DND-41 (cell line): ENCODE measurements at regions not wholly inside any gene's neighbourhood (a gene's known extent, or its start where the extent isn't known, plus 50 kb on each side); places are given as distances from the start of the nearest gene placed in this dataset.

Experiments used
- ATAC-seq: fragments of 200-7000 bp; cut with Tn5 transposase; 3 replicates; pipeline ENCODE4 v1.9.1; 2021; ENCODE audit warnings: low read depth; ENCODE audit not compliant: insufficient read depth
- DNase-seq: peaks from one replicate; pipeline ENCODE4 v3.0.0-alpha.2; 2020
- H2AFZ ChIP-seq: 2 replicates; pipeline ENCODE4 v1.6.0; 2012; ENCODE audit warnings: low read depth, low read length
- H3K27ac ChIP-seq: 2 replicates; pipeline ENCODE4 v1.5.1; 2012; ENCODE audit warnings: low read length, inconsistent platforms
- H3K27me3 ChIP-seq: fragments of 200-600 bp; sonication (generic); 2 replicates; pipeline ENCODE4 v1.6.0; 2012; ENCODE audit warnings: low read length, mild to moderate bottlenecking, inconsistent platforms; ENCODE audit not compliant: insufficient read depth, poor library complexity
- H3K36me3 ChIP-seq: 2 replicates; pipeline ENCODE4 v1.5.1; 2012; ENCODE audit warnings: low read length, inconsistent platforms; ENCODE audit not compliant: insufficient read depth
- H3K4me1 ChIP-seq: 2 replicates; pipeline ENCODE4 v1.5.1; 2012; ENCODE audit warnings: mild to moderate bottlenecking, low read length; ENCODE audit not compliant: insufficient read depth
- H3K4me2 ChIP-seq: 2 replicates; pipeline ENCODE4 v1.6.0; 2012; ENCODE audit warnings: mild to moderate bottlenecking, moderate library complexity, low read length, inconsistent platforms; ENCODE audit not compliant: insufficient read depth
- H3K4me3 ChIP-seq, 2 experiments: fragments of 200-600 bp in 1 of 2; shearing (Covaris generic) in 1 of 2; 2 replicates each; pipeline ENCODE4 v1.5.1; 2012 to 2016; ENCODE audit warnings: inconsistent platforms in 2 of 2, low read length in 2 of 2, mild to moderate bottlenecking in 2 of 2, low read depth in 1 of 2, moderate library complexity in 1 of 2
- H3K79me2 ChIP-seq: 2 replicates; pipeline ENCODE4 v1.6.0; 2012; ENCODE audit warnings: low read length, inconsistent platforms; ENCODE audit not compliant: insufficient read depth
- H3K9ac ChIP-seq: 2 replicates; pipeline ENCODE4 v1.6.0; 2012; ENCODE audit warnings: low read depth, mild to moderate bottlenecking, inconsistent platforms, low read length, moderate library complexity
- H3K9me3 ChIP-seq: 2 replicates; pipeline ENCODE4 v1.5.1; 2012; ENCODE audit warnings: low read length, moderate library complexity, mild to moderate bottlenecking, inconsistent platforms; ENCODE audit not compliant: insufficient read depth, severe bottlenecking
- H4K20me1 ChIP-seq: 2 replicates; pipeline ENCODE4 v1.6.0; 2012; ENCODE audit warnings: low read length; ENCODE audit not compliant: insufficient read depth
- CTCF ChIP-seq: IDR thresholded peaks from 2 replicates; pipeline ENCODE4 v1.5.1; 2012; ENCODE audit warnings: borderline replicate concordance, low read length, moderate library complexity, mild to moderate bottlenecking; ENCODE audit not compliant: poor library complexity, severe bottlenecking; ENCODE audit errors: extremely low read depth
- EZH2 ChIP-seq: IDR thresholded peaks from 3 replicates; pipeline ENCODE4 v1.6.1; 2012; ENCODE audit warnings: borderline replicate concordance, low read depth, mild to moderate bottlenecking, moderate library complexity, low read length, inconsistent platforms; ENCODE audit not compliant: severe bottlenecking

- H3K27ac ChIP-seq = peak overlapping the region; percentile 94
- TF ChIP-seq CTCF = no peak
- no peak for TF ChIP-seq EZH2
- no peaks in the 10 kb centered on the region for H3K36me3 ChIP-seq
- H3K4me1 ChIP-seq = peaks cover 80% of the 10 kb centered on the region
- H3K4me3 ChIP-seq = peak overlapping the region in 1 of 2 experiments; percentile 11; a peak in 2 of 4 replicates
- H3K27me3 ChIP-seq = no peaks in the 10 kb centered on the region
- ATAC-seq (peak; percentile 91), DNase-seq (peak; percentile 91)
- H2AFZ ChIP-seq = peak overlapping the region; percentile 31; the same call in 1 of the 2 replicates
- H4K20me1 ChIP-seq = no peaks in the 10 kb centered on the region
- peaks cover 5% of the 10 kb centered on the region for H3K9me3 ChIP-seq
- H3K79me2 ChIP-seq = no peaks in the 10 kb centered on the region
- H3K4me2 ChIP-seq = peak overlapping the region; percentile 58
- peak overlapping the region; percentile 58 for H3K9ac ChIP-seq
Observed at GRCh38 chr3:188974856-188975599, 196.7 kb upstream of the TPRG1 start.

- Histone ChIP-seq H3K27ac (peak overlapping the region; percentile 94), H3K4me1 (peaks cover 80% of the 10 kb centered on the region), H3K79me2 (no peaks in the 10 kb centered on the region), H2AFZ (peak overlapping the region; percentile 31), H3K4me2 (peak overlapping the region; percentile 58), H3K27me3 (no peaks in the 10 kb centered on the region), H3K4me3 (peak overlapping the region in 1 of 2 experiments; percentile 11; a peak in 2 of 4 replicates), H3K9me3 (peaks cover 5% of the 10 kb centered on the region), H3K9ac (peak overlapping the region; percentile 51), H3K36me3 (no peaks in the 10 kb centered on the region), H4K20me1 (no peaks in the 10 kb centered on the region)
- DNase-seq (peak; percentile 44), ATAC-seq (no peak)
- TF ChIP-seq CTCF = no peak
- TF ChIP-seq EZH2 = no peak
Observed at GRCh38 chr3:188975600-188976314, 196.0 kb upstream of the TPRG1 start.

GRCh38 chr3:188976407-188976806, 195.4 kb upstream of the TPRG1 start:
- H3K79me2 ChIP-seq = no peaks in the 10 kb centered on the region
- ATAC-seq (no peak), DNase-seq (no peak)
- no peak overlapping the region for H3K4me3 ChIP-seq
- no peak overlapping the region for H3K4me2 ChIP-seq
- peak overlapping the region; percentile 0; the same call in 1 of the 2 replicates for H3K9ac ChIP-seq
- TF ChIP-seq CTCF = no peak
- H3K27me3 ChIP-seq = no peaks in the 10 kb centered on the region
- no peaks in the 10 kb centered on the region for H3K9me3 ChIP-seq
- H4K20me1 ChIP-seq = no peaks in the 10 kb centered on the region
- peaks cover 76% of the 10 kb centered on the region for H3K4me1 ChIP-seq
- no peaks in the 10 kb centered on the region for H3K36me3 ChIP-seq
- peak overlapping the region; percentile 9 for H2AFZ ChIP-seq
- peak overlapping the region; percentile 94 for H3K27ac ChIP-seq
